HG02588 (cell line): ENCODE measurements at regions not wholly inside any gene's neighbourhood (a gene's known extent, or its start where the extent isn't known, plus 50 kb on each side); places are given as distances from the start of the nearest gene placed in this dataset.

Source experiments
- ATAC-seq: cut with Tn5 transposase; IDR thresholded peaks from one replicate; pipeline ENCODE4 v1.9.1; 2021; ENCODE audit warnings: mild to moderate bottlenecking, moderate library complexity; ENCODE audit not compliant: unreplicated experiment

DNA sequence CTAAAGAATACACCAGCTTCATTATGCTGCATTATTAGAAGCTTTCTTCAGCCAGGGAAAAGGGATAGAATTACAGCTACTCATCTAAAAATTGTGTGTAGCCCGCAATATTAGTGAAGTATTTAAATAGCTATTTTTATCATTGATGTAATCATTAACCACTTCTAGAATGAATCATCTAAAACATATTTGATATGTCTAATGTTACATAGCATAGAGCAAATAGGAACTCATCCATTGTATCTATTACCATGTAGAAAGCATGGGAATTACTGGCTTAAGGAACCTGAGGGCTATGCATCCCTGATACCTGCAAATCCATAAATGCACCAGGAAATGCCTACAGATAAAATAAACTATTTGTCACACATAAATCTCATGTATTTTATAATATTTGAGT is 54.5 kb upstream of the VGLL3 start:
- no peak for ATAC-seq

DNA sequence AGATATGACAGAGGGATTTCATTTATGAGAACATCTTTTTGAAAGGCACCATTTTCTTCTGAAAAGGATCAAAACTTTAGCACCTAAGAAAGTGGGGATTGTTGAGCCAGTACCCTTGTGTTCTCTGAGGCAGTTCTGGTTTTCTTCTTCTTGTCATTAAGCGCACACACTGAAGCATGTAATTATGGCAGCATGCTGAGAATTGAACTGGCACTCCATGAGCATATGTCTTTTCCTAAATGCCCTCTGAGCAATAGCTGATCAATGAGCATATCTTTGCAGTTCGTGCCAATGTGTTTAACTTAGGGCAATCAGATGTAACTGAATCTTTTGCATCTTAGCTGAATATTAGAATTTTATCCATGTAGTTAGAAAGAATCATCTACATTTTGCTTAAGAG is 53.9 kb upstream of the VGLL3 start:
- ATAC-seq: no peak

DNA sequence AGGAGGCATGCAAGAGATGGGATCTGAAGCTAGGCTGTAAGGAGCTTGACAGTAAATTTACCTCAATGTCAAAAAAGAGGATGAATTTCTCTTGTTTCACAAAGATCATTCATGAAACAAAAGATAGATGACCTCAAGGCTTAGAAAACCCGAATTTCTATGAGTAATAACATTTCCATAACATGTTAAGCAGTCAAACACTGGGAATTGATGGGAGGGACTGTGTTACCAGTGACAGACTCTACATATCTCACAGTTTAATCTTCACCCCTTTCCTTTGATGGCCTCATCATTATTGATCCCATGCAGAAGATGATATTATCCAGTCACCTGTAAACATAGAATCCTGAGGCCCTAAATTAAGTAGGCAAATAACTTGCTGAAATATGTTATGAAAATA is 53.5 kb upstream of the VGLL3 start:
- no peak for ATAC-seq

DNA sequence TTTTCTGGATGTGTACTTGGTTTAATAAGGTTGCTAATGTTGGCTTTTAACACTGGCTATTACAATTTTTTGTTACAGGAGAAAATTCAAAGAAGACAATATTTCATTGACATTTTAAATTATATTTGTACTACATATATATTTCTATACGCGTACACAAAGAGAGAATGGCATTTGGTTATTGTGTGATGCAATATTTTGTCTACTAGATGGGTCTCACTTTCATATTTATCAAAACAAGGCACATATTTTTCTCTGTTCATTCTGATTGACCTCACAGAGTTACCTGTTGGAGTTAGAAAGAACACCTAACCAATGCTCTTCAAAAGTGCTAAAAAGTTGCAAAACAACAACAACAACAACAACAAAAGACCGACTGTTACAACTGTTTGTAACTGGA is 50.2 kb upstream of the VGLL3 start:
- ATAC-seq: no peak
